Pancreas (tissue), 10 donors: ENCODE measurements at regions not wholly inside any gene's neighbourhood (a gene's known extent, or its start where the extent isn't known, plus 50 kb on each side); places are given as distances from the start of the nearest gene placed in this dataset.

Experiments used
- ATAC-seq, 4 donors: fragments of 200-7000 bp; cut with Tn5 transposase; one replicate each; pipeline versions ENCODE4 v1.8.0 to v1.9.1; 2020; ENCODE audit warnings: mild to moderate bottlenecking in 4 of 4, moderate library complexity in 4 of 4
- DNase-seq, 6 donors: peaks; one replicate each; pipeline ENCODE4 v3.0.0-alpha.2; 2020
- FAIRE-seq: peaks from 2 replicates; lab custom pipeline; 2012; peaks lifted over from hg19 to GRCh38; lab: Jason Lieb, UNC
- H3K27ac ChIP-seq, 4 donors: fragments of 200-600 bp; sonication (generic); 1 replicate in 3 of 4; 2 replicates in 1 of 4; pipeline versions ENCODE4 v1.5.0 to v1.8.0; 2020
- H3K27me3 ChIP-seq, 4 donors: fragments of 200-600 bp; one replicate each; pipeline ENCODE4 v1.8.0; 2021
- H3K36me3 ChIP-seq, 3 donors: fragments of 200-600 bp; sonication (generic) in 1 of 3; one replicate each; pipeline versions ENCODE4 v1.5.0 to v1.8.0; 2020 to 2021
- H3K4me1 ChIP-seq, 3 donors: fragments of 200-600 bp; one replicate each; pipeline ENCODE4 v1.8.0; 2021
- H3K4me3 ChIP-seq, 4 donors: fragments of 200-600 bp; sonication (generic) in 2 of 4; one replicate each; pipeline versions ENCODE4 v1.5.0 to v1.8.0; 2020 to 2021
- H3K9me3 ChIP-seq, 4 donors: fragments of 200-600 bp; one replicate each; pipeline ENCODE4 v1.8.0; 2021
- WGBS, 2 donors: extraction: QIAGEN DNeasy Blood & Tissue Kit; methylation state at CpG; one replicate each; pipeline ENCODE4 v1.1.7; 2013; 5-methylcytosine and 5-hydroxymethylcytosine counted together
- intact Hi-C, 3 donors: fragments of 100-400 bp; cut with DNase I; formaldehyde crosslinking; loops; one replicate each; pipeline versions ENCODE4 v1.11.1 to v1.14.2; 2022
- TF ChIP-seq, protein P1 (sequence below), 4 donors: fragments of 200-600 bp; sonication (generic) in 3 of 4; IDR thresholded peaks; one replicate each; pipeline versions ENCODE4 v1.5.0 to v1.8.0; 2021; ENCODE audit warnings: antibody characterized with exemption in 4 of 4
- donor health status: healthy with polysubstance abuse.
- donor health status: DM: no; HTN: no; CAD: no; lungs with moderate emphysema.
- donor health status: DM: no; HTN: no; CAD: no.
- donor health status: control.
- donor health status: control.
- donor health status: Bipolar disorder and iron deficiency.
- donor health status: DM: yes; HTN: yes; CAD: no.
- donor health status: DM: no; HTN: no; CAD: no.
- donor health status: DM: no; HTN: no; CAD: no.
- donor health status: DM: yes; HTN: yes; CAD: no.

DNA sequence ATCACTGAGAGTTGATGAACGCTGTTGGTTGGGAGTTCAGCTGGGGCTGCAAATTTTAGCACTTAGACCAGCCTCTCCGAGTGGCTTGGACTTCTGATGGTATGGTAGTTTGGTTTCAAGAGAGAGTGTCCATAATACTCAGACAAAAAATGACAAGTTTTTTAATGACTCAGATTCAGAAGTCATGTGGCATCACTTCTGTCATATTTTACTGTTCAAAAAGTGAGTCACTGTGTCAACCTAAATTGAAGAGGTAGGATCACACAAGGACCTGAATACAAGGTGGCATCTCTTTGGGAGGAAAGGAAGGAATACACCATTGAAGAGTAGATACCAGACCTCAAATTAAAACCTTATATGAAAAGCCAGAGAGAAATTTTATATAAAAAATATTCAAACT, 99.1 kb upstream of the CHMP2B start:
- TF ChIP-seq, protein P1, sequence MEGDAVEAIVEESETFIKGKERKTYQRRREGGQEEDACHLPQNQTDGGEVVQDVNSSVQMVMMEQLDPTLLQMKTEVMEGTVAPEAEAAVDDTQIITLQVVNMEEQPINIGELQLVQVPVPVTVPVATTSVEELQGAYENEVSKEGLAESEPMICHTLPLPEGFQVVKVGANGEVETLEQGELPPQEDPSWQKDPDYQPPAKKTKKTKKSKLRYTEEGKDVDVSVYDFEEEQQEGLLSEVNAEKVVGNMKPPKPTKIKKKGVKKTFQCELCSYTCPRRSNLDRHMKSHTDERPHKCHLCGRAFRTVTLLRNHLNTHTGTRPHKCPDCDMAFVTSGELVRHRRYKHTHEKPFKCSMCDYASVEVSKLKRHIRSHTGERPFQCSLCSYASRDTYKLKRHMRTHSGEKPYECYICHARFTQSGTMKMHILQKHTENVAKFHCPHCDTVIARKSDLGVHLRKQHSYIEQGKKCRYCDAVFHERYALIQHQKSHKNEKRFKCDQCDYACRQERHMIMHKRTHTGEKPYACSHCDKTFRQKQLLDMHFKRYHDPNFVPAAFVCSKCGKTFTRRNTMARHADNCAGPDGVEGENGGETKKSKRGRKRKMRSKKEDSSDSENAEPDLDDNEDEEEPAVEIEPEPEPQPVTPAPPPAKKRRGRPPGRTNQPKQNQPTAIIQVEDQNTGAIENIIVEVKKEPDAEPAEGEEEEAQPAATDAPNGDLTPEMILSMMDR (IDR thresholded peaks at IDR 0.05) = no peak
- FAIRE-seq (no peak), ATAC-seq (no peak), DNase-seq (no peak)
- no peaks in the 10 kb centered on the region for H3K27me3 ChIP-seq
- H3K9me3 ChIP-seq = no peaks in the 10 kb centered on the region
- H3K4me1 ChIP-seq = no peaks in the 10 kb centered on the region
- H3K36me3 ChIP-seq = no peaks in the 10 kb centered on the region
- intact Hi-C loops = no loop called here
- 86 to 96% methylated on average over 2 of the region's 2 CpGs for WGBS, 2 donors
- no peak overlapping the region for H3K4me3 ChIP-seq
- H3K27ac ChIP-seq = no peak overlapping the region

- no peaks in the 10 kb centered on the region for H3K27me3 ChIP-seq
- no peaks in the 10 kb centered on the region for H3K9me3 ChIP-seq
- DNase-seq (no peak), FAIRE-seq (no peak), ATAC-seq (no peak)
- no peaks in the 10 kb centered on the region for H3K36me3 ChIP-seq
- no peak overlapping the region for H3K4me3 ChIP-seq
- no peak overlapping the region for H3K27ac ChIP-seq
- TF ChIP-seq, protein P1 (IDR thresholded peaks at IDR 0.05) = no peak
- H3K4me1 ChIP-seq = no peaks in the 10 kb centered on the region
- intact Hi-C loops = no loop called here
- 61 to 77% methylated on average over 6 of the region's 6 CpGs for WGBS, 2 donors
These were observed 99.8 kb upstream of the CHMP2B start for GRCh38 chr3:87127281-87127680.

GRCh38 chr3:87126321-87126720, 100.8 kb upstream of the CHMP2B start:
- TF ChIP-seq, protein P1 (IDR thresholded peaks at IDR 0.05) = no peak
- Histone ChIP-seq H3K4me1 (no peaks in the 10 kb centered on the region), H3K36me3 (no peaks in the 10 kb centered on the region), H3K4me3 (no peak overlapping the region), H3K27me3 (no peaks in the 10 kb centered on the region), H3K9me3 (no peaks in the 10 kb centered on the region), H3K27ac (no peak overlapping the region)
- no peak for FAIRE-seq
- WGBS, 2 donors = 62 to 64% methylated on average over 4 of the region's 4 CpGs
- intact Hi-C loops = no loop called here
- ATAC-seq = no peak
- DNase-seq = no peak

DNA sequence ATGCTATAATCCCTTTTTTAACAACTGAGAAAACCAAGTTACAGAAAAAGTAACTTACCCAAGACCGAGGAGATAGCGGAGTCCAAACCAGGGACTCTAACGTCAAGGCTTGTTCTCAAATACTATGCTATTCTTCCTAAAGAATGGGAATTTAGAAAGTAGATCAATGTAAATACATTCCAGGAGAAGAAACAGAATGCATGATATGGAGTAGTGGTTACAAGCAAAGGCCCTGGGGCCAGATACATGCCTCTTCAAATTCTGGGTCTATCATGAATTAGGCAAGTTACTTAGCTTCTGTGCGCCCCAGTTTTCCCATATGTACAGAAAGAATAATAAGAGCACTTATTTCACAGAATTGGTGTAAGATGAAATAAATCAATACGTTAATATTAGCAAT, 102.0 kb upstream of the CHMP2B start:
- ATAC-seq = no peak
- H3K4me1 ChIP-seq = no peaks in the 10 kb centered on the region
- H3K27me3 ChIP-seq = no peaks in the 10 kb centered on the region
- H3K4me3 ChIP-seq = no peak overlapping the region
- H3K9me3 ChIP-seq = no peaks in the 10 kb centered on the region
- no peaks in the 10 kb centered on the region for H3K36me3 ChIP-seq
- no peak for DNase-seq
- TF ChIP-seq, protein P1 (IDR thresholded peaks at IDR 0.05) = no peak
- FAIRE-seq = no peak
- WGBS, 2 donors = 69 to 87% methylated on average over 5 of the region's 5 CpGs
- H3K27ac ChIP-seq = no peak overlapping the region
- intact Hi-C loops = no loop called here

- ATAC-seq (no peak), DNase-seq (no peak), FAIRE-seq (no peak)
- H3K27ac ChIP-seq = no peak overlapping the region
- H3K4me1 ChIP-seq = no peaks in the 10 kb centered on the region
- no peaks in the 10 kb centered on the region for H3K27me3 ChIP-seq
- H3K36me3 ChIP-seq = no peaks in the 10 kb centered on the region
- no peaks in the 10 kb centered on the region for H3K9me3 ChIP-seq
- TF ChIP-seq, protein P1 (IDR thresholded peaks at IDR 0.05) = no peak
- no peak overlapping the region for H3K4me3 ChIP-seq
- intact Hi-C loops = no loop called here
These were observed 104.3 kb upstream of the CHMP2B start for GRCh38 chr3:87122766-87123165.
